ENCODE measurements at regions not wholly inside any gene's neighbourhood (a gene's known extent, or its start where the extent isn't known, plus 50 kb on each side); places are given as distances from the start of the nearest gene placed in this dataset.
"Not testable (repeated sequence)": the region's sequence is repeated elsewhere in the genome, so short reads cannot be mapped to it uniquely, and the experiment has no call there.

DNA sequence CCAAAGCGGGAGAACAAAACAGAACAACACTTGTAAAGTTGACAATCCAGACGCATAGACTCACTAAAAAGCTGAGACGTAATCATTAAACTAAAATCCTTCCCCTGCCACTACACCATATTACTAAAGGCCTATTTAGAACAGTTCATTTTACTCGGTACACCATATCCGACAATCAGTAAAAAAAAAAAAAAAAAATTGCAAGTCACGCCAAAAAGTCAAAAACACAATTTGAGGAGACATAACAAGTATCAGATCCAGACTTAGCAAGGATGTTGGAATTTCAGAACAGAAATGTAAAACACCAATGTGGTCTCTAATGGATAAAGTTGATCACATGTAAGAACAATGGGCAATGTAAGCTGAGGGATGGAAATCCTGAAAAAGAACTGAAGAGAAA is 1899.4 kb downstream of the STIM2 start:
- DNase-seq, result no peak

DNA sequence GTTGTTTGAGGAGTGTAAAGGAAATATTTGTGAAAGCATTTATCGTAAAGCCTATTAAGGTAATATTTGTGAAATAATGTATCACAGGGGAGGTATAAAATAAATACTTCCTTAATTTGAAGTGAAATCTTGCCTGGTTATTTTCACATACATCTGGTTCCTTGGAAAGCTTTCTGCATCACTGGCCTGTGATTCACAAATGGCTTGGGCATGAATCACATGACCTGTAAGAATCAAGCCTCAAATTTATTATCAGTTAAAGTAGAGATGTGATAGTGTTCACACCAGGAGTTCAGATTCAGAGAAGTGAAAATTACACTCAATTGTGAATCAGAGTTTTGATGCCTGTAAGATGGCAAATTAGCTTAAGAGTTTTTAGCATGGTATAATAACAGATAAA is 1911.4 kb downstream of the STIM2 start:
- no peak for DNase-seq

GRCh38 chr4:28772788-28773187 is 1912.1 kb downstream of the STIM2 start:
- DNase-seq, result no peak

- DNase-seq, result no peak
Observed at GRCh38 chr4:28774344-28774743, 1913.7 kb downstream of the STIM2 start.

- DNase-seq, result no peak
Observed at GRCh38 chr4:28776004-28776403, 1915.4 kb downstream of the STIM2 start.

DNA sequence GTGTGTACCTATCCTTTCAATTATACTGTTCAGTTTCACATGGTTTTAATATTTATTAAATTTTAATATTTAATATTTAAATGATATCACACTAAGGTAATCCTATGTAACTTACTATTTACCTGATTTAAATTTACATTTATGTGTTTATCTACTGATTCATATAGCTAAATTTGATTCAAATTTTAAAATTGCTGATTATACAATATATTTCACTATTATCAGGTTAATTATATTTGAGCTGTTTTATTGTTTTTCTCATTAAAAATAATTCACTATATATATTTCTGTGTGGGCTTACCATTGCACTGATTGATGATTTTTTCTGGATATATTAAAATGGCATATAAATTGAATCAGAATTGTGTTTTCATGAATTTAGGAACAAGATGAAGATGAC is 1923.5 kb downstream of the STIM2 start:
- no peak for DNase-seq

- DNase-seq, result no peak
Observed at GRCh38 chr4:28787947-28788346, 1927.3 kb downstream of the STIM2 start.

- no peak for DNase-seq
Observed at GRCh38 chr4:28788929-28789490, 1928.4 kb downstream of the STIM2 start.

- no peak for DNase-seq
Observed at GRCh38 chr4:28792917-28793597, 1927.1 kb upstream of the PCDH7 start.

GRCh38 chr4:28799696-28800095 is 1920.5 kb upstream of the PCDH7 start:
- no peak for DNase-seq

DNA sequence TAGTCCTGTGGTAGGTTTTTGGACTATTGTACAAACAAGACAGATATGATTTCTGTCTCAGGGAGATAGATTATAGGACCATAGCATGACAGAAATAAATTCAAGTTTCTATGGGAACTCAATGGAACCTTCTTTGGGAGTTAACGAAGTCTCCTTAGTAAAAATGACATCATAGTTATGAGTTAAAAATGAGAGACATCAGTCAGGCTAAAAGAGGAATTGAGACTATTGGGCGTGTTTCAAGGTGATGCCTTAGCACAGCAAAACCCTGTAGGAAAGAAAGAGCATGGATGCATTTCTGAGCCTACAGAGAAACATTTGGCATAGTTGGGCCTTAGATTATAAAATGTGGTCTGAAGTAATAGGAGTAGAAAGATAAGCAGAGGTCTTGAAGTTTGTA is 1909.1 kb upstream of the PCDH7 start:
- DNase-seq, result no peak

DNA sequence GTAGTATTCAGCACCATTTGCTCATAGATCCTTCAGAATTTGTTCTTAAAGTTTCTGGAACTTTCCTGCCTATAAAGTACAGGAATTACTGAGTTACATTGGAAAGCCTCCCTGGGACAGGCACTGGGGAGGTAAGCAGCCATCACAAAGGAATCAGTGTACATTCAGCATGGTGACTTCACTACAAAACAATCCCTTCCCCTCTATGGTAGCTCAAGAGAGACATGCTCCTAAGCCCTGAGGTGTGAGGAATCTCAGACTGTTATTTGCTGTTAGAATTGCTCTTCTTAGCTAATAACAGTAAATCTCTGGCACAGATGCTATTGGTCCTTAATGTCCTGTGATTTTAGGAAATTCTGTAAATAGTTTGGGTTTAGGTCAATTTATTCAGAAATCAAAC is 1898.0 kb upstream of the PCDH7 start:
- no peak for DNase-seq

- DNase-seq, result no peak
Observed at GRCh38 chr4:28827866-28828265, 1892.3 kb upstream of the PCDH7 start.

DNA sequence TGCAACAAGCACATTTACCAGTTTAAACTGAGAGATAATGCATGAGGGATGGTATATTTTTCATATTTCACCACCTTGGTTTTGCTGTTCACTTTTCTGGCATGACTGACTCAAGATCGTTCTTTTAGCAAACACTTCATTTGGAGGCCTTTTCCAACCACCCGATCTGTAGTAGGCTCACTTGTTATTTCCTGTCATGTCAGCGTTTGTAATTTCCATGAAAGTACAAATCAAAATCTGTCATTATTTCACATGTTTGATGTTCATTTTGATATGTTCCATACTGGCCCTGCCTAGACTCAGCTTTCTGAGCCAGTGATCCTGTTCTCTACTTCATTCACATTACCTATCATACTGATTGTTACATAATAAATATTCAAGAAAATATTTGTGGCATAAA is 1888.3 kb upstream of the PCDH7 start:
- DNase-seq, result no peak

- DNase-seq, result no peak
Observed at GRCh38 chr4:28832444-28832843, 1887.7 kb upstream of the PCDH7 start.

DNA sequence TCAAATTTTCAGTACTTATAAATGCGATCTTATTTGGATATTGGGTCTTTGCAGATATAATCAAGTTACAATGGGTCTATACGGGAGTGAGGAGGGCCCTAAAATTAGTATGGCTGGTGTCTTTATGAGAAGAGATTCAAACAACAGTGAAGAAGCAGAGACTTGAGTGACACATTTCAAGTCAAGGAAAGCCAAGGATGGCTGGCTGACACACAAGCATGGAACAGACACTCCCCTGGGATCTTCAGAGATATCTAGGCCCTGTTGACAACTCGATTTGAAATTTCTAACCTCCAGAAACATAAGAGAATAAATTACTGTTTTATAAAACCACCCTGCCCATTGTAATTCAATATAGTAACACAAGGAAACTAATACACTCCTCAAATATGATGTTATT is 1886.0 kb upstream of the PCDH7 start:
- no peak for DNase-seq

DNA sequence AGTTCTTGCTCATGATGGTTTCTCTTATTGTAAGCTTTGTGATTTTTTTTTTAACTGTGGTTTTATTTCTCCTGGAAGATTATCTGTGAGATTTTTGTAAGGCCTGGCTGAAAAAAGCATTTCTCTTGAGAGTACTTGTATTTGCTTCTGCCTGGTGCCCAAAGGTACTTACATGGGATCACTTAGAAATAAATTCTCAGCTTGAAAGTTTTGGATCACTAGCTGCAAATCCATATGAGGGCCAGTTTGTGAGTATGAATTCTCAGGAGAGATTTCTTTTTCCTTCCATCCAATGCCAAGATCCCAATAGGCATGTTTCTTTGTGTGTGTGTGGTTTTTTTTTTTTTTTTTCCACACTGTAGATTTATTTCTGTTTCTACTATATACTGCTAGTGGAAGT is 1884.7 kb upstream of the PCDH7 start:
- DNase-seq, result no peak

DNA sequence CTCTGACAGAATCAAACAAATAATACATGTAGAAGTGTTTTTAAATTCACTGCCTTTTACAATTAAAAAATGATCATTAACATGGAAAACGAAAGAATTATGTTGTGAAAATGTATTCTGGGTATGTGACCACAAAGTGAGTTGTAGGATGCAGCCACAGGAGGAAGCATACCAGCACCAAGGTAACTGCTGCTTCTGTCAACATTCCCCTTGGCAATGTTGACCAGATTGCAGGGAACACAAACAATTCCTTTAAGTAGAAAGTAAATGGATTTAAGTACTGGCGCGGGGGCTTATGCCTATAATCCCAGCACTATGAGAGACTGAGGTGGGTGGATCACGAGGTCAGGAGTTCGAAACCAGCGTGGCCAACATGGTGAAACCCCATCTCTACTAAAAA is 1877.9 kb upstream of the PCDH7 start:
- no peak for DNase-seq

DNA sequence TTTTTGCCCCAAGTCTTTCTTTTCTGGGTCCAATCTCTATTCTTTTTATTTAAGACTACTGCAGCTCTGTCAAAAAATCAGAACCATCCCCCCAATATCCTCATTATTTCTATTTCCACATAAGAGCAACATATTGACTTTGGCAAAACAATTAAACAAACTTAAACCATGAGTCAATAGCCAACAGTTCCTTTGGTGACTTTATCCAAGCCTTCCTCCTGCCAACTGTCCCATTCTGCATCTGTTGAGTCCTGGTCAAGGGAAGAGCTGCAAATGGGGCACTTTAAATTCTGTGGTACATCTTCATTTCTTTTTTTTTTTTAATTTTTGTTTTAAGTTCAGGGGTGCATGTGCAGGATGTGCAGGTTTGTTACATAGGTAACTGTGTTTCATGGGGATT is 1875.0 kb upstream of the PCDH7 start:
- no peak for DNase-seq

DNA sequence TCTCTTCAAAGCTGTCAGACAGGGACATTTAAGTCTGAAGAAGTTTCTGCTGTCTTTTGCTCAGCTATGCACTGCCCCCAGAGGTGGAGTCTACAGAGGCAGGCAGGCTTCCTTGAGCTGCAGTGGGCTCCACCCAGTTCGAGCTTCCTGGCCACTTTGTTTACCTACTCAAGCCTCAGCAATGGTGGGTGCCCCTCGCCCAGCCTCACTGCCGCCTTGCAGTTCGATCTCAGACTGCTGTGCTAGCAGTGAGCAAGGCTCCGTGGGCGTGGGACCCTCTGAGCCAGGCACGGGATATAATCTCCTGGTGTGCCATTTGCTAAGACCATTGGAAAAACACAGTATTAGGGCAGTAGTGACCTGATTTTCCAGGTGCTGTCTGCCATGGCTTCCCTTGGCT is 1863.1 kb upstream of the PCDH7 start:
- not testable (repeated sequence) for DNase-seq

GRCh38 chr4:28868841-28869240 is 1851.3 kb upstream of the PCDH7 start:
- DNase-seq, result no peak

DNA sequence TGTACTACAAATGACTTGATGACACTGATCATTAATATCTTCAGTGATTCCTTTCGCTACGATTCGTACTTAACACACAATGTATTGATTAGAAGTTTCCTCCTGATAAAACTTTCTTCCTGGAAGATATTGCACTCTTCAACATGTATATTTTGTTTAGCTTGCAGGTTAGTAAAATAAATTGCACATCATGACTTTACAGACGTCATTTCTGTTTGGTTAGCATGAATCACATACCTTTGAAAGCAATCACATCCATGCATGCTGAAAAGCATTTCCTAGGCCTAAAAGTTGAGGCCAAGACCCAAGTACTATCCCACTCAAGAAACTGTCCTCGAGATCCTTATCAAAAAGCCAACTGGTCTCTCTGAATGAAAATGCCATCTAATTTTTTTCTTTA is 1841.0 kb upstream of the PCDH7 start:
- no peak for DNase-seq

GRCh38 chr4:28879900-28880299 is 1840.3 kb upstream of the PCDH7 start:
- no peak for DNase-seq

GRCh38 chr4:28883211-28883610 is 1837.0 kb upstream of the PCDH7 start:
- DNase-seq, result no peak

GRCh38 chr4:28886934-28887333 is 1833.2 kb upstream of the PCDH7 start:
- no peak for DNase-seq

Measured in bone marrow (tissue), 2 donors.